ENCODE measurements at regions not wholly inside any gene's neighbourhood (a gene's known extent, or its start where the extent isn't known, plus 50 kb on each side); places are given as distances from the start of the nearest gene placed in this dataset.
"Not testable (repeated sequence)": the region's sequence is repeated elsewhere in the genome, so short reads cannot be mapped to it uniquely, and the experiment has no call there.

GRCh38 chr1:159641221-159641620, 53.6 kb downstream of the APCS start:
- TF ChIP-seq, protein P1, sequence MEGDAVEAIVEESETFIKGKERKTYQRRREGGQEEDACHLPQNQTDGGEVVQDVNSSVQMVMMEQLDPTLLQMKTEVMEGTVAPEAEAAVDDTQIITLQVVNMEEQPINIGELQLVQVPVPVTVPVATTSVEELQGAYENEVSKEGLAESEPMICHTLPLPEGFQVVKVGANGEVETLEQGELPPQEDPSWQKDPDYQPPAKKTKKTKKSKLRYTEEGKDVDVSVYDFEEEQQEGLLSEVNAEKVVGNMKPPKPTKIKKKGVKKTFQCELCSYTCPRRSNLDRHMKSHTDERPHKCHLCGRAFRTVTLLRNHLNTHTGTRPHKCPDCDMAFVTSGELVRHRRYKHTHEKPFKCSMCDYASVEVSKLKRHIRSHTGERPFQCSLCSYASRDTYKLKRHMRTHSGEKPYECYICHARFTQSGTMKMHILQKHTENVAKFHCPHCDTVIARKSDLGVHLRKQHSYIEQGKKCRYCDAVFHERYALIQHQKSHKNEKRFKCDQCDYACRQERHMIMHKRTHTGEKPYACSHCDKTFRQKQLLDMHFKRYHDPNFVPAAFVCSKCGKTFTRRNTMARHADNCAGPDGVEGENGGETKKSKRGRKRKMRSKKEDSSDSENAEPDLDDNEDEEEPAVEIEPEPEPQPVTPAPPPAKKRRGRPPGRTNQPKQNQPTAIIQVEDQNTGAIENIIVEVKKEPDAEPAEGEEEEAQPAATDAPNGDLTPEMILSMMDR (conservative IDR thresholded peaks at IDR 0.05; ENCODE audit: control insufficient read depth, insufficient read depth, low read depth, low read length): no peak
- H3K4me3 ChIP-seq (ENCODE audit: control insufficient read depth, low read depth, low read length): no peak overlapping the region
- no peak for DNase-seq (ENCODE audit: low read depth)

- TF ChIP-seq, protein P1 (conservative IDR thresholded peaks at IDR 0.05; ENCODE audit: control insufficient read depth, insufficient read depth, low read depth, low read length): no peak
- no peak overlapping the region for H3K4me3 ChIP-seq (ENCODE audit: control insufficient read depth, low read depth, low read length)
- DNase-seq (ENCODE audit: low read depth): no peak
Measured at GRCh38 chr1:159646687-159647086, 59.1 kb downstream of the APCS start.

- no peak overlapping the region for H3K4me3 ChIP-seq (ENCODE audit: control insufficient read depth, low read depth, low read length)
- TF ChIP-seq, protein P1 (conservative IDR thresholded peaks at IDR 0.05; ENCODE audit: control insufficient read depth, insufficient read depth, low read depth, low read length): no peak
- DNase-seq (ENCODE audit: low read depth): peak; percentile 39
Measured at GRCh38 chr1:159647616-159648015, 60.0 kb downstream of the APCS start.

GRCh38 chr1:159652506-159652905, 61.9 kb downstream of the CRP start:
- H3K4me3 ChIP-seq (ENCODE audit: control insufficient read depth, low read depth, low read length): no peak overlapping the region
- TF ChIP-seq, protein P1 (conservative IDR thresholded peaks at IDR 0.05; ENCODE audit: control insufficient read depth, insufficient read depth, low read depth, low read length): no peak
- peak; percentile 17 for DNase-seq (ENCODE audit: low read depth)

DNA sequence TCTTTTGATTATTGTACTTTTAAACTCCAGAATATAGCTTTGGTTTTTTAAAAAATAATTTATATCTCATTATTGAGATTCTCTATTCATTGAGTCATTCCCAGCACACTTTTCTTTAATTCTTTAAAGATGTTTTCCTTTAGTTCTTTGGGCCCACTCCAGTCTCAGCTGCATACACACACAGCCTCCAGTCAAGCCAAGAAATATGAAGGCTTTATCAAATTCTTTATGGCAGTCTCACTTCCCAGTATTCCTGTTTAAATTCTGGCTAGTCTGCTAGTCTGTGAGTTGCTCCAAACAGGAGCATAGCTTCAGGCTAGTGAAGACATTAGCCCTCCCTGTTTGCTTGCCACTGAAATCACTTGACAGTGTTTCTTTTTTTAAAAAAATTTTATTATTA, 61.2 kb downstream of the CRP start:
- H3K4me3 ChIP-seq (ENCODE audit: control insufficient read depth, low read depth, low read length): no peak overlapping the region
- peak; percentile 66 for DNase-seq (ENCODE audit: low read depth)
- TF ChIP-seq, protein P1 (conservative IDR thresholded peaks at IDR 0.05; ENCODE audit: control insufficient read depth, insufficient read depth, low read depth, low read length): no peak

DNA sequence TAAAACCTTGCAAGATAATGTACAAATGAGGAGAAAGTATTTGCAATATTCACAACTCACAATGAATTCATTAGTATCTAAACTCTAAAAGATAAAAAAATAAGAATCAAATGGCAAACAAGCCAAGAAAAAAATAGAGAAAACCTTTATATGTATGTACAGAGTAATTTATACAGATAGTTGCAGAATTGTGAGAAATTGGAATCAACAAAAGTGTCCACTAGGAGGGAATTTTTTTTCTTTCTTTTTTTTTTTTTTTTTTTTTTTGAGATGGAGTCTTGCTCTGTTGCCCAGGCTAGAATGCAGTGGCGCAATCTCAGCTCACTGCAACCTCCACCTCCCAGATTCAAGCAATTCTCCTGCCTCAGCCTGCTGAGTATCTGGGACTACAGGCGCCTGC, 56.9 kb downstream of the CRP start:
- not testable (repeated sequence) for H3K4me3 ChIP-seq (ENCODE audit: control insufficient read depth, low read depth, low read length); DNase-seq (ENCODE audit: low read depth)
